ENCODE measurements at regions not wholly inside any gene's neighbourhood (a gene's known extent, or its start where the extent isn't known, plus 50 kb on each side); places are given as distances from the start of the nearest gene placed in this dataset.

DNA sequence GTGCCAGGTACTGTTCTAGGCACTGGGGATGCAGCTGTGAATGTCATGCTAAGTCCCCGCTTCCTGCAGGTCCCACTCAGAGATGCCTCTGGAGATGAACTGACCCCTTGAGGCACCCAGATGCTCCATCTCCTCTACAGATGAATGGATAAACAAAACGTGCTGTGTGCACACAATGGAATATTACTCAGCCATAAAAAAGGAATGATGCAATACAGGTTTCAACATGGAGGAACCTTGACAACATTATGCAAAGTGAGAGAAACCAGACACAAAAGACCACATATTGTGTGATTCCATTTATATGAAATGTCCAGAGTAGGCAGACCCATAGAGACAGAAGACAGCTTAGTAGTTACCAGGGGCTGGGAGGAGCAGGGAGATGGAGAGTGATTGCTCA lies 320.1 kb upstream of the DIO3 start:
- TF ChIP-seq GATA2 (IDR thresholded peaks at IDR 0.05; ENCODE audit: low read depth, low read length) (no peak), GATA3 (IDR thresholded peaks at IDR 0.05; ENCODE audit: low read depth, low read length) (no peak)

DNA sequence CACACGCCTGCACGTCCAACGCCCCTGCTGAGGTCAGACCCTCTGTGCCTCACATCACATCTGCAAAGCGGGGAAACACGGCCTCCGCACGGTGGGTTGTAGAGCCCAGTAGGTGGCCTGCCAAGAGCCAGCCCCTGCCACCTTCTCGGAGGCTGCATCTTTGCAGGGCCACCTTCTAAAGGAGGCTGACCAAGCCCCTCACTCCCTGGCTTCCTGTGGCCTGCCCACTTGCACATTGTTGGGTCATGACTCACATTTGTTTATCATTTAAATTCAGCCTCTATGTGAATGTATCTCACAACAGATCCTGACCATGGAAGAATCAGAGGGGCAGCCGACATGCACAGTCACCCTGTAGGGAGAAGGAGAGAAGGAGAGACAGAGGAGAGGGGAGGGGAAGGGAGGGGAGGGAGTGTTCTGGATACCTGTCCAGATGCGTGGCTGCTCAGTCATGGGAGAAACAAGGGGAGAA lies 319.5 kb upstream of the DIO3 start:
- TF ChIP-seq GATA3 (IDR thresholded peaks at IDR 0.05; ENCODE audit: low read depth, low read length) (no peak), GATA2 (IDR thresholded peaks at IDR 0.05; ENCODE audit: low read depth, low read length) (no peak)

- no peak for TF ChIP-seq GATA3 (IDR thresholded peaks at IDR 0.05; ENCODE audit: low read depth, low read length)
- no peak for TF ChIP-seq GATA2 (IDR thresholded peaks at IDR 0.05; ENCODE audit: low read depth, low read length)
These were observed 318.6 kb upstream of the DIO3 start for GRCh38 chr14:101242442-101243385.

- TF ChIP-seq GATA3 (IDR thresholded peaks at IDR 0.05; ENCODE audit: low read depth, low read length) (no peak), GATA2 (IDR thresholded peaks at IDR 0.05; ENCODE audit: low read depth, low read length) (no peak)
These were observed 317.5 kb upstream of the DIO3 start for GRCh38 chr14:101243587-101244338.

GRCh38 chr14:101246894-101247841 lies 314.1 kb upstream of the DIO3 start:
- TF ChIP-seq GATA2 (IDR thresholded peaks at IDR 0.05; ENCODE audit: low read depth, low read length) (no peak), GATA3 (IDR thresholded peaks at IDR 0.05; ENCODE audit: low read depth, low read length) (no peak)

- no peak for TF ChIP-seq GATA3 (IDR thresholded peaks at IDR 0.05; ENCODE audit: low read depth, low read length)
- no peak for TF ChIP-seq GATA2 (IDR thresholded peaks at IDR 0.05; ENCODE audit: low read depth, low read length)
These were observed 313.2 kb upstream of the DIO3 start for GRCh38 chr14:101247842-101248725.

GRCh38 chr14:101248840-101249675 lies 312.2 kb upstream of the DIO3 start:
- TF ChIP-seq GATA3 (IDR thresholded peaks at IDR 0.05; ENCODE audit: low read depth, low read length): no peak

DNA sequence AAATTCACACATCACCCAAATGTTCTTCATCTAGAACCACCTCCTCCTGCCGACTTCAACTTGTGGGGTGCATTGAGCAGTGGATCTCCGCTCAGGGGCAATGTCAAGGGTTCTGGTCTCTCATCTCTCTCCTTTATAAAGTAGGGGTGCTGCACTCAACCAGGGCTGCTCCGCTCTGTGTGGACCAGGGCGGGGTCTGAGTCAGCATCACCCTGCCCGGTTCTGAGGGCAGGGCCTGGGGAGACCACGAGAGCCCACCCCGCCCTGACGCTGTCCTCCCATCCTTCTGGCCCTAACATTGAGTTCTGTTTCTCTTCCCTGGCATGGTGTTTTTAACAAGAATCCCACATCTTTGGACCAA lies 311.6 kb upstream of the DIO3 start:
- TF ChIP-seq GATA3 (IDR thresholded peaks at IDR 0.05; ENCODE audit: low read depth, low read length): no peak
- TF ChIP-seq GATA2 (IDR thresholded peaks at IDR 0.05; ENCODE audit: low read depth, low read length): no peak

- no peak for TF ChIP-seq GATA3 (IDR thresholded peaks at IDR 0.05; ENCODE audit: low read depth, low read length)
- TF ChIP-seq GATA2 (IDR thresholded peaks at IDR 0.05; ENCODE audit: low read depth, low read length): no peak
These were observed 310.9 kb upstream of the DIO3 start for GRCh38 chr14:101250336-101250947.

GRCh38 chr14:101250948-101251811 lies 310.1 kb upstream of the DIO3 start:
- no peak for TF ChIP-seq GATA2 (IDR thresholded peaks at IDR 0.05; ENCODE audit: low read depth, low read length)
- no peak for TF ChIP-seq GATA3 (IDR thresholded peaks at IDR 0.05; ENCODE audit: low read depth, low read length)
